GM12875 (cell line): ENCODE measurements at regions not wholly inside any gene's neighbourhood (a gene's known extent, or its start where the extent isn't known, plus 50 kb on each side); places are given as distances from the start of the nearest gene placed in this dataset.

Experiments
- H3K4me3 ChIP-seq: one replicate; pipeline ENCODE4 v1.5.1; 2011; ENCODE audit warnings: low read depth, low read length, control low read depth
- TF ChIP-seq, protein P1 (sequence below): IDR thresholded peaks from 2 replicates; pipeline ENCODE4 v1.5.1; 2011; ENCODE audit warnings: low read depth, mild to moderate bottlenecking, control low read depth, inconsistent platforms, low read length, moderate library complexity, borderline replicate concordance; ENCODE audit not compliant: insufficient read depth

DNA sequence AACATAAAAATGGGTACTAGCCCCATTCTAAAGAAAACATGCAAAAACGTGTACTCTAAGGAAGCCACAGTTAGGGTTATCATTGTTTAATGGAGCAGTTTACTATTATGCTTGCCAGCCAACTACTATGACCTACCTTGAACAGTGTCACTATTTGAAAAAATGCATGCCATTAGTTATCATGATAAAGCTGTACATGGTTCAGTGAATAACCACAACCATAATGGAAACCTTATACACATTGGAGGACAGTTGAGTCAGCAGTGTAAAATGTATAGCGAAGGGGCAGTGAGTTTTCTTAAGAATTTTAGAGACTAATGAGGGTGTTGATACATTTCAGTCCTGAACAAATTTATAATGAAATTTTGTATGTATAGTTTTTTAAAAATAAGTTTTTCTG lies 381.9 kb downstream of the GRXCR1 start:
- no peak overlapping the region for H3K4me3 ChIP-seq
- TF ChIP-seq, protein P1, sequence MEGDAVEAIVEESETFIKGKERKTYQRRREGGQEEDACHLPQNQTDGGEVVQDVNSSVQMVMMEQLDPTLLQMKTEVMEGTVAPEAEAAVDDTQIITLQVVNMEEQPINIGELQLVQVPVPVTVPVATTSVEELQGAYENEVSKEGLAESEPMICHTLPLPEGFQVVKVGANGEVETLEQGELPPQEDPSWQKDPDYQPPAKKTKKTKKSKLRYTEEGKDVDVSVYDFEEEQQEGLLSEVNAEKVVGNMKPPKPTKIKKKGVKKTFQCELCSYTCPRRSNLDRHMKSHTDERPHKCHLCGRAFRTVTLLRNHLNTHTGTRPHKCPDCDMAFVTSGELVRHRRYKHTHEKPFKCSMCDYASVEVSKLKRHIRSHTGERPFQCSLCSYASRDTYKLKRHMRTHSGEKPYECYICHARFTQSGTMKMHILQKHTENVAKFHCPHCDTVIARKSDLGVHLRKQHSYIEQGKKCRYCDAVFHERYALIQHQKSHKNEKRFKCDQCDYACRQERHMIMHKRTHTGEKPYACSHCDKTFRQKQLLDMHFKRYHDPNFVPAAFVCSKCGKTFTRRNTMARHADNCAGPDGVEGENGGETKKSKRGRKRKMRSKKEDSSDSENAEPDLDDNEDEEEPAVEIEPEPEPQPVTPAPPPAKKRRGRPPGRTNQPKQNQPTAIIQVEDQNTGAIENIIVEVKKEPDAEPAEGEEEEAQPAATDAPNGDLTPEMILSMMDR: no peak

DNA sequence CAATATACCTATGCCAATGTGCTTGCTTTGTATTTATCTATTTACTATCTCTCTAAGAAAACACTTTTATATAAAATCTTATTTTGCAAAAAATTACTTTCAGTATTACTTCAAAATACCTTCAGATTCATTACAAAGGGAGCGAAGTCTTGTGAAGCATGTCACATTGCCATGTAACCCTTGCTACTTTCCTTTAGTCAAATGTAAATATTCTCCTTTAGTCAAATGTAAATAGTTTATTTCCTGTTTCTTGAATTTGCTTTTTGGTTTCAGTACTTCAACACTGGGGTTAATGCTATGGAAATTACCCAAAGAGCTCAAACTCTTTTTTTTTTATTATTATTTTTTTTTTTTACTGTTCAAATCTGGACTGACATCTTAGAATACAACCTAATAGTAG lies 383.3 kb downstream of the GRXCR1 start:
- TF ChIP-seq, protein P1: no peak
- no peak overlapping the region for H3K4me3 ChIP-seq

DNA sequence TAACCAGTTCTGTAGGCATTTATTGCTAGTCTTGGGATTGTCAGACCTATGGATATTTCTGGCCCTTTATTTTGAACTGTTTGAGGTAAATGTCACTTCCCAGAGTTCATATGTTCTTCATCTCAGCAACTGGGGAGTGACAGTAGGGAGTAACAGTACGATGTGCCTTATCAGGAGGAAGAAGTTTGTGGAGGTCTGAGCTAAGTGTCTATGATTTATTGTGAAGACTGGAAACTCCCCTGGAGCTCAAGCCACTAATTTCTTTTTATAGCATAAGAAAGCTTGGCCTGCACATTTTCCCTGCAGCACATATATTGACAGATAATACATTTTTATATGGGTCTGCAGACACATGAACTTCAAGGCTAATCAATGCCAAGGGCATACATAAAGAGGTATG lies 383.8 kb downstream of the GRXCR1 start:
- H3K4me3 ChIP-seq: no peak overlapping the region
- TF ChIP-seq, protein P1: no peak

DNA sequence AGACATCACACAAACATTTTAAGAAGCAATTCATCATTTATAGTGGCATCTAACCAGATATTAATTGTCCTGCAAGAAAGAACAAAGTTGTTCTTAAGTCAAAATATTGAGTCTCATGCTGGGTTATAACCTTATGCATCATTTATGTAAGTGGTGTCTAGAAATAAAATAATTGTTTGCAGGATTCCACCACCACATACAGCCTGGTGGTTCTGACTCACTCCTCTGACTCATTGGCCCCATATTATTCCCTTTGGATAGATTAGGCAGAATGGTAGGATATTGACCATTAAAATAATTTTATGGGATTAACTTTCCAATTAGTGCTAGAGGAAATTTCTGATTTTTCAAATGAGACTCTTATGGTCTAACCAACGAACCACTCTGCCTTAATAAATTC lies 384.5 kb downstream of the GRXCR1 start:
- no peak overlapping the region for H3K4me3 ChIP-seq
- TF ChIP-seq, protein P1: no peak

DNA sequence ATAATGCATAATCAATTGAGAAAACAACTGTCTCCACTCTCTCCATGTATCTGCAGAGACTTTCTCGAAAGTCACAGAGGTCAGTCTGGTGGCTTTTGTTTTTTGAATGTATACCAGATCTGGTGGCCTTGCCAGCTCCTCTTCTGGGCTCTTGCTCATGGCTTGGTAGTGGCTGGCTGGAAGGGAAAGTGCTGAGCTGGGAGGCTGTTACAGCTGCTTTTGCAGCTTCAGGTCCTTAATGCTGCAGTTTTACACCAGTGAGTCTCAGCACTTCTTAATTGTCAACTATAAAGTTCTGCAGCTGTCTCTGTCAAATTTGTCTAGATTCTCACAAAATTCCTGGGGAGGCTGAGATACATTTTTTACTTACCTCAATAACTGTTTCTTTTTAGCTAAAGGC lies 390.0 kb downstream of the GRXCR1 start:
- no peak overlapping the region for H3K4me3 ChIP-seq
- TF ChIP-seq, protein P1: no peak

DNA sequence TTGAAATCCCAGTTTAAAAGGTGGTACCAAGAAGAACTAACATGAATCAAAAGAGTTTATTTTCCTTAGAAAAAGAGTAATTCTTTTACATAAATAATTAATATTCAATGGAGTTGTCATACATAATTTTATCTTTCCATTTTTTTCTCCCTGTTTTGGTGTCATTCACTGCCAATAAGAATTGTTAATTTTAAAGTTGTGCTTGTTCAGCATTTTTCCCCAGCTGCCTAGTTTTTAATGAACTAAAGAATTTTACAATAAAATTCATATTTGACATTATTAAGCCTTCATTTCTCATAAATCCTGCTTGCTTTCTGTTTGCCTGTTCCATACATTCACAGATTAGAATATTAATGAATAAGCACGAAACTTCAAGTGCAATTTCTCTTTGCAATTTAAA lies 393.6 kb downstream of the GRXCR1 start:
- TF ChIP-seq, protein P1: no peak
- no peak overlapping the region for H3K4me3 ChIP-seq

DNA sequence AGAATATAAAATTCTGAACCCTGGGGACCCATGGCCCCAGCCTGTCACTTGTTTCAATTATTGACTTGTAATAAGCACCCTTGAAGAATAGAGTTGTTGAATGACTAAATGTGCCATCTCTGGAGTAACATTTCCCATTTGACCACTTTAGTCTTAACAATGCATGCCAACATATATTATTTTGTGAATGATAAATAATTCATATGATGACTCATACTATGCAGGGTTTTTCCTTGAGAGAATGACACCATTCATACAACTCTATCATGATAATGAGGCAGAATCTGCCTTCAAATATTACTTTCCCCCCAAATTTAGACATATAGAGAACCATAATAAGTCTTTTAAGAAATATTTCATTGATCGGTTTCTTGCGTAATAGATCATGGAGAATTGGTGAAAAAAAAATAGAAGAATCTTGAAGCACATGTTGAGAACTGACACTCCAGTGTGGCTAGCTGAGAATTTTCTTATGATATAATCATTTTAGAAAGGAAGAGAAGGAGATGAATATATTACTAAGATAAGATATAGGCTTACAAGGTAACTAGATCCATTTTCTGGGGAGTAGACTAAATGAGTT lies 404.5 kb downstream of the GRXCR1 start:
- TF ChIP-seq, protein P1: no peak
- no peak overlapping the region for H3K4me3 ChIP-seq
